ENCODE measurements at regions not wholly inside any gene's neighbourhood (a gene's known extent, or its start where the extent isn't known, plus 50 kb on each side); places are given as distances from the start of the nearest gene placed in this dataset.

- H3K4me3 ChIP-seq (ENCODE audit: low read depth, low read length), result no peak overlapping the region
- no peak for TF ChIP-seq CTCF (conservative IDR thresholded peaks at IDR 0.05; ENCODE audit: low read depth, low read length)
- DNase-seq (ENCODE audit: low read depth), result no peak
Observed at GRCh38 chr4:84298023-84298718, 200.9 kb downstream of the NKX6-1 start.

GRCh38 chr4:84291969-84292368, 207.1 kb downstream of the NKX6-1 start:
- no peak for TF ChIP-seq CTCF (conservative IDR thresholded peaks at IDR 0.05; ENCODE audit: low read depth, low read length)
- no peak overlapping the region for H3K4me3 ChIP-seq (ENCODE audit: low read depth, low read length)
- DNase-seq (ENCODE audit: low read depth), result no peak

DNA sequence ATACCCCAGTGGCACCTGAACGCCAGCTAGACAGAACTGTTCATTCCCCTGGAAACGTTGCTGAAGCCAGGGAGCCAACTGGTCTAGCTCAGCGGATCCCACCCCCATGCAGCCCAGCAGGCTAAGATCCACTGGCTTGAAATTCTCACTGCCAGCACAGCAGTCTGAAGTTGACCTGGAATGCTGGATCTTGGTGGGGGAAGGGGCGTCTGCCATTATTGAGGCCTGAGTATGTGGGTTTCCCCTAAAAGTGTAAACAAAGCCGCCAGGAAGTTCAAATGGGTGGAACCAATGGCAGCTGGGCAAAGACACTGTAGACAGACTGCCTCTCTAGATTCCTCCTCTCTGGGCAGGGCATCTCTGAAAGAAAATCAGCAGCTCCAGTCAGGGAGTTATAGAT, 213.0 kb downstream of the NKX6-1 start:
- DNase-seq (ENCODE audit: low read depth), result no peak
- no peak overlapping the region for H3K4me3 ChIP-seq (ENCODE audit: low read depth, low read length)
- no peak for TF ChIP-seq CTCF (conservative IDR thresholded peaks at IDR 0.05; ENCODE audit: low read depth, low read length)

DNA sequence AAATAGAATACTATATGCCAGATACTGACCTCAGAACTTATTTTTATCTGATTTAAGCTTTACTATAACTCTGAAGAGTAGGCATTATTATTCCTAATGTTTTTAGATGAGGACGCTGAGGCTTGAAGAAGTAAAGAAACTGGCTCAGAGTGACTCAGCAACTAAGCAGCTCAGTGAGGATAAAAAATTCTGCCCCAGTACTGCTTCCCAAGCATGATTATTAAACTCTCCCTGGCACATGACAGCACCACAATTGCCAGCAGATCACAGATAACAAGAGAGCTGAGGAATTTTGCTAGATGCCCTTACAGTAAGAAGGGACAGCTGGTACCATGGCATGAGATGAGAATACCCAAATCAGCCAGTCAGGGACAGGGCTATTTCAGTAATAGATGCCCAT, 219.4 kb downstream of the NKX6-1 start:
- DNase-seq (ENCODE audit: low read depth), result peak; percentile 26
- no peak overlapping the region for H3K4me3 ChIP-seq (ENCODE audit: low read depth, low read length)
- no peak for TF ChIP-seq CTCF (conservative IDR thresholded peaks at IDR 0.05; ENCODE audit: low read depth, low read length)

DNA sequence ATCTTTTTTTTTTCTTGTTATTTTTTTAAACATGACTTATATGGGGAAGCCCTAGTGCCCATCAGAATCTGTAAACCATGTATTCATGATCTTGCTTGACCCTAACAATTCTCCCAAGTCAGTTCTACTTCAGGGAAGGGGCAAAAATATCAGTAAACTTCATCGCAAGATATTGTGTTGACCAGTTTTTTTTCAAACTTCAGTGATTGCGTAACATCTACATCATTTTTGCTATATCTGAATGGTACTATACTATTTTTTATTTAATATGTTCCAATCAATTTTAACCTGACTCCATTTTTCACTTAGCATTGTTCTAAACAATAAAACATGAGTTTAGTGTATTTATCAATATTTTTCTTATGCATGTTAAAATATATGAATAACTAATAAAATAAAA, 221.2 kb downstream of the NKX6-1 start:
- no peak for DNase-seq (ENCODE audit: low read depth)
- TF ChIP-seq CTCF (conservative IDR thresholded peaks at IDR 0.05; ENCODE audit: low read depth, low read length), result no peak
- no peak overlapping the region for H3K4me3 ChIP-seq (ENCODE audit: low read depth, low read length)

DNA sequence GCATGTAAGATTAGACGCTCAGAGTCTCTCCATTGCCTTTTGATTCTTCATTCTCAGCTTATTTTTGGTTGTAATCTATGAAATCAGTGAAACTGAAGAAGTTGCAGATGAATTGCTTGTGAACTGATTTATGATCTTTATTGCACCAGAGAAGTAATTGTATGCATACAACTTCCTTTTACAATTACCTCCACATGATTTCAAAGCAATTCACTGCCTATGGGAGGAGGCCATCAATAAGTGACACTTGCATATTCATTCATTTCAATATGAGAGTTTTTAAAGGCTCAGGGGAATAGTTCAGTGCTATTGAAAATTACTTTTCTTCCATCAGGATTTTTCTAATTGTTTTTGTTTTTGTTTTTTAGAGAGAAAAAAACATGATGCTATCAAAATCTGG, 222.3 kb downstream of the NKX6-1 start:
- H3K4me3 ChIP-seq (ENCODE audit: low read depth, low read length), result no peak overlapping the region
- no peak for DNase-seq (ENCODE audit: low read depth)
- no peak for TF ChIP-seq CTCF (conservative IDR thresholded peaks at IDR 0.05; ENCODE audit: low read depth, low read length)

DNA sequence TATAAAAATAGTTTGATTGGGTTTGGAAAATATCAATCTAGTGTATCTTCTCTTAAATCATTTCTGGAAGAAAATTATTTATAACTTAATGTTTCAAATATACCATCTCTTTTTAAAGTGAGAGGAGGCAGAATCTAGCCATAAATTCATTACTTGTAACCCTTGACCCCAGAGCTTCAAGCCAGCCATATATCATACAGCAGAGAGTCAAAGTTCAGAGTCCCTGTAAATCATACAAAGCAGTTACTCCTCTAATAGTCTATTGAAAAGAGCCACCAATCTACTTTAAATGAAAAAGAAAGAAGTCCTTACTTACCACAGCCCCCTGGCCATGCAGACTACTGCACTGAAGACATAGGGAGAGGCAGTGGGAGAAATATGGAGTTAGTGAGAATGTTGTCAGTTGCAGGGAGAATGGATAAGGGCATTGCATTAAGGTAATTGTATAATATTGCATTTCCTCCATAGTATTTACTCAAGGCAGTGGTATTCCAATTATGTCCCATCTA, 229.5 kb downstream of the NKX6-1 start:
- no peak overlapping the region for H3K4me3 ChIP-seq (ENCODE audit: low read depth, low read length)
- no peak for DNase-seq (ENCODE audit: low read depth)
- TF ChIP-seq CTCF (conservative IDR thresholded peaks at IDR 0.05; ENCODE audit: low read depth, low read length), result no peak

Data from epithelial cell of proximal tubule (primary cell).